H1 (cell line): ENCODE measurements at regions not wholly inside any gene's neighbourhood (a gene's known extent, or its start where the extent isn't known, plus 50 kb on each side); places are given as distances from the start of the nearest gene placed in this dataset.

Experiments
- CTCF ChIA-PET: fragments of 300-600 bp; sonication (Branson Sonifier 250); formaldehyde crosslinking; loops from one replicate; lab custom pipeline; 2021; ENCODE audit not compliant: partially characterized antibody; lab: Charles Lee
- POLR2A ChIA-PET: fragments of 300-600 bp; sonication (Branson Sonifier 250); formaldehyde crosslinking; loops from one replicate; lab custom pipeline; 2021; ENCODE audit warnings: inconsistent platforms; ENCODE audit not compliant: partially characterized antibody; lab: Charles Lee
- DNase-seq, 2 experiments: peaks; one replicate each; pipeline versions ENCODE4 v3.0.0 to v3.0.0-alpha.2; 2010 to 2022; ENCODE audit warnings: low spot score in 2 of 2, low read depth in 1 of 2, mixed read lengths in 1 of 2
- FAIRE-seq: peaks from 2 replicates; lab custom pipeline; 2011; peaks lifted over from hg19 to GRCh38; lab: Jason Lieb, UNC
- H2AFZ ChIP-seq: 2 replicates; pipeline ENCODE4 v1.8.1; 2012; ENCODE audit warnings: low read length, inconsistent platforms
- H2AK5ac ChIP-seq: 2 replicates; pipeline ENCODE4 v1.6.1; 2013; ENCODE audit warnings: low read depth, low read length
- H2BK120ac ChIP-seq: replicated peaks from 2 replicates; pipeline ENCODE3; 2013; ENCODE audit warnings: low read depth, low read length, inconsistent platforms
- H2BK12ac ChIP-seq: 2 replicates; pipeline ENCODE4 v1.6.1; 2013; ENCODE audit warnings: low read depth, low read length
- H2BK15ac ChIP-seq: 2 replicates; pipeline ENCODE4 v1.6.1; 2013; ENCODE audit warnings: low read length
- H2BK20ac ChIP-seq: 2 replicates; pipeline ENCODE4 v1.6.1; 2013; ENCODE audit warnings: low read length
- H2BK5ac ChIP-seq: 2 replicates; pipeline ENCODE4 v1.6.1; 2013; ENCODE audit warnings: low read depth, low read length
- H3K14ac ChIP-seq: 2 replicates; pipeline ENCODE4 v1.6.1; 2013; ENCODE audit warnings: inconsistent platforms; ENCODE audit not compliant: insufficient read length
- H3K18ac ChIP-seq: 2 replicates; pipeline ENCODE4 v1.6.1; 2013; ENCODE audit warnings: low read length; ENCODE audit errors: extremely low read depth
- H3K23ac ChIP-seq: 2 replicates; pipeline ENCODE4 v1.6.1; 2013; ENCODE audit warnings: inconsistent platforms; ENCODE audit not compliant: insufficient read length
- H3K23me2 ChIP-seq: 2 replicates; pipeline ENCODE4 v1.6.1; 2013; ENCODE audit warnings: low read depth, low read length
- H3K27ac ChIP-seq: 2 replicates; pipeline ENCODE4 v1.6.1; 2011; ENCODE audit warnings: low read depth, low read length, inconsistent platforms
- H3K27me3 ChIP-seq, 4 experiments: replicated peaks in 1 of 4; 1 replicate in 1 of 4; 2 replicates in 3 of 4; pipeline versions ENCODE4 v1.6.1 to v1.8.1; 2011 to 2013; ENCODE audit warnings: low read length in 3 of 4, mild to moderate bottlenecking in 3 of 4, inconsistent platforms in 2 of 4, mixed read lengths in 2 of 4, moderate library complexity in 1 of 4; ENCODE audit not compliant: control insufficient read depth in 3 of 4, insufficient read depth in 3 of 4; ENCODE audit errors: extremely low read depth in 1 of 4
- H3K36me3 ChIP-seq, 4 experiments: 2 replicates each; pipeline versions ENCODE4 v1.6.1 to v1.8.1; 2011 to 2013; ENCODE audit warnings: mild to moderate bottlenecking in 4 of 4, low read length in 3 of 4, moderate library complexity in 2 of 4, control low read depth in 1 of 4, inconsistent platforms in 1 of 4; ENCODE audit not compliant: insufficient read depth in 4 of 4, control insufficient read depth in 2 of 4
- H3K4ac ChIP-seq: replicated peaks from 2 replicates; pipeline ENCODE3; 2013; ENCODE audit warnings: low read length, low read depth, mixed read lengths, inconsistent platforms; ENCODE audit not compliant: insufficient read length
- H3K4me1 ChIP-seq, 4 experiments: replicated peaks in 1 of 4; 1 replicate in 1 of 4; 2 replicates in 3 of 4; pipeline versions ENCODE4 v1.6.1 to v1.8.1; 2011 to 2013; ENCODE audit warnings: low read length in 3 of 4, inconsistent platforms in 2 of 4, mixed read lengths in 1 of 4; ENCODE audit not compliant: insufficient read depth in 4 of 4, control insufficient read depth in 3 of 4
- H3K4me2 ChIP-seq, 2 experiments: 2 replicates each; pipeline versions ENCODE4 v1.6.1 to v1.8.1; 2011 to 2013; ENCODE audit warnings: low read depth in 2 of 2, low read length in 2 of 2, control low read depth in 1 of 2, inconsistent platforms in 1 of 2, mild to moderate bottlenecking in 1 of 2; ENCODE audit not compliant: insufficient read depth in 1 of 2
- H3K4me3 ChIP-seq, 4 experiments: fragments of 200-600, 300-600 bp in 1 of 4; sonication (generic), shearing (Covaris generic), sonication (Bioruptor Twin) in 1 of 4; 2 replicates each; pipeline versions ENCODE4 v1.5.1 to v1.8.1; 2011 to 2016; ENCODE audit warnings: low read length in 4 of 4, low read depth in 3 of 4, control low read depth in 2 of 4, inconsistent platforms in 2 of 4, mild to moderate bottlenecking in 2 of 4, mixed read lengths in 1 of 4, moderate library complexity in 1 of 4; ENCODE audit not compliant: insufficient read depth in 2 of 4; ENCODE audit errors: extremely low read depth in 1 of 4
- H3K56ac ChIP-seq: replicated peaks from 2 replicates; pipeline ENCODE3; 2013; ENCODE audit warnings: low read depth, mild to moderate bottlenecking, mixed read lengths, low read length, inconsistent platforms; ENCODE audit not compliant: insufficient read length
- H3K79me1 ChIP-seq: 2 replicates; pipeline ENCODE4 v1.6.1; 2013; ENCODE audit warnings: low read depth, low read length, control low read depth
- H3K79me2 ChIP-seq, 2 experiments: 2 replicates each; pipeline versions ENCODE4 v1.6.1 to v1.8.1; 2012 to 2013; ENCODE audit warnings: low read length in 2 of 2, mild to moderate bottlenecking in 2 of 2, inconsistent platforms in 1 of 2; ENCODE audit not compliant: insufficient read depth in 2 of 2, control insufficient read depth in 1 of 2
- H3K9ac ChIP-seq, 4 experiments: replicated peaks in 1 of 4; 1 replicate in 1 of 4; 2 replicates in 3 of 4; pipeline versions ENCODE4 v1.6.1 to v1.8.1; 2011 to 2013; ENCODE audit warnings: low read depth in 3 of 4, low read length in 3 of 4, control low read depth in 2 of 4, mild to moderate bottlenecking in 2 of 4, moderate library complexity in 2 of 4, inconsistent platforms in 1 of 4; ENCODE audit errors: extremely low read depth in 1 of 4
- H3K9me3 ChIP-seq, 2 experiments: 2 replicates each; pipeline versions ENCODE4 v1.6.1 to v1.8.1; 2012 to 2013; ENCODE audit warnings: mild to moderate bottlenecking in 2 of 2, moderate library complexity in 2 of 2, control low read depth in 1 of 2, inconsistent platforms in 1 of 2, low read depth in 1 of 2, low read length in 1 of 2, mixed read lengths in 1 of 2; ENCODE audit not compliant: insufficient read depth in 2 of 2
- H4K20me1 ChIP-seq, 2 experiments: replicated peaks in 1 of 2; 2 replicates each; pipeline versions ENCODE3 to v1.8.1; 2011 to 2013; ENCODE audit warnings: inconsistent platforms in 2 of 2, low read length in 2 of 2, mild to moderate bottlenecking in 1 of 2; ENCODE audit not compliant: insufficient read depth in 2 of 2, control insufficient read depth in 1 of 2
- H4K5ac ChIP-seq: 2 replicates; pipeline ENCODE4 v1.6.1; 2013; ENCODE audit warnings: low read length, low read depth, mixed read lengths, inconsistent platforms; ENCODE audit not compliant: insufficient read length
- H4K8ac ChIP-seq: 2 replicates; pipeline ENCODE4 v1.8.0; 2013; ENCODE audit warnings: mild to moderate bottlenecking, moderate library complexity, low read length, inconsistent platforms; ENCODE audit not compliant: insufficient read depth; ENCODE audit errors: extremely low read depth
- H4K91ac ChIP-seq: replicated peaks from 2 replicates; pipeline ENCODE3; 2013; ENCODE audit warnings: low read length, mixed read lengths, inconsistent platforms; ENCODE audit not compliant: insufficient read length
- BACH1 ChIP-seq: IDR thresholded peaks from 2 replicates; pipeline ENCODE4 v1.6.1; 2012; ENCODE audit warnings: low read length, improper control_type of control experiment
- CREB1 ChIP-seq: IDR thresholded peaks from 2 replicates; pipeline ENCODE4 v1.6.1; 2012; ENCODE audit warnings: inconsistent platforms
- CTBP2 ChIP-seq: IDR thresholded peaks from 2 replicates; pipeline ENCODE4 v1.7.0; 2011; ENCODE audit warnings: borderline replicate concordance, mild to moderate bottlenecking, moderate library complexity, mixed read lengths, low read length; ENCODE audit not compliant: insufficient read depth, insufficient read length
- HDAC6 ChIP-seq: IDR thresholded peaks from one replicate; pipeline ENCODE4 v1.7.1; 2012; ENCODE audit warnings: low read depth, mild to moderate bottlenecking, inconsistent platforms, low read length, moderate library complexity
- KDM1A ChIP-seq: fragments of 200-600, 300-600 bp; sonication (generic); IDR thresholded peaks from 2 replicates; pipeline ENCODE4 v1.7.1; 2016; ENCODE audit warnings: mild to moderate bottlenecking, low read length, borderline replicate concordance
- SP1 ChIP-seq: IDR thresholded peaks from 2 replicates; pipeline ENCODE4 v1.6.1; 2011; ENCODE audit warnings: low read depth, low read length
- USF2 ChIP-seq: IDR thresholded peaks from 2 replicates; pipeline ENCODE4 v1.6.1; 2011; ENCODE audit warnings: low read length, improper control_type of control experiment
- WGBS, 2 experiments: shearing (Covaris generic) in 1 of 2; methylation state at CpG; one replicate each; pipeline versions ENCODE4 v1.1.6 to v1.1.7; 2013 to 2015; ENCODE audit warnings: low lambda C conversion rate in 2 of 2, mixed read lengths in 2 of 2, inconsistent platforms in 1 of 2, low coverage in 1 of 2, missing lambda C conversion rate in 1 of 2; ENCODE audit not compliant: insufficient replicate concordance in 2 of 2, insufficient coverage in 1 of 2, insufficient read length in 1 of 2; ENCODE audit errors: extremely low coverage in 1 of 2, missing lambda C conversion rate in 1 of 2; 5-methylcytosine and 5-hydroxymethylcytosine counted together

- Histone ChIP-seq H3K56ac (no peak overlapping the region), H4K91ac (no peak overlapping the region), H3K4ac (no peak overlapping the region), H3K9ac (no peak overlapping the region), H3K27ac (no peak overlapping the region), H4K8ac (no peak overlapping the region), H2AK5ac (no peak overlapping the region), H2BK5ac (no peak overlapping the region), H3K4me3 (no peak overlapping the region), H3K18ac (no peak overlapping the region), H3K27me3 (no peaks in the 10 kb centered on the region), H3K9me3 (no peaks in the 10 kb centered on the region), H2BK20ac (no peak overlapping the region), H3K4me2 (no peak overlapping the region), H4K5ac (no peak overlapping the region), H2BK12ac (no peak overlapping the region), H3K36me3 (no peaks in the 10 kb centered on the region), H3K4me1 (peaks cover 0 to 3% (median 0%) of the 10 kb centered on the region in 4 experiments; a peak in 1 of 7 replicates), H3K23me2 (no peaks in the 10 kb centered on the region), H2BK120ac (no peak overlapping the region), H4K20me1 (no peaks in the 10 kb centered on the region), H3K23ac (no peak overlapping the region), H3K79me1 (no peaks in the 10 kb centered on the region), H3K79me2 (no peaks in the 10 kb centered on the region), H3K14ac (no peak overlapping the region), H2BK15ac (no peak overlapping the region)
- WGBS, 2 experiments, result 92% methylated on average over 4 of the region's 4 CpGs; no CpG with 5 or more reads in 1 of the 2 experiments
- CTCF ChIA-PET, result interaction anchor here (1.4 kb wide), 1 partner anchor 11 kb away, joined by 5 read pairs; no protein-coding TSS in a partner anchor
- DNase-seq (no peak), FAIRE-seq (no peak)
- POLR2A ChIA-PET, result no interaction called here
- TF ChIP-seq USF2, result no peak
- no peak for TF ChIP-seq BACH1
- TF ChIP-seq SP1, result no peak
- TF ChIP-seq CREB1, result no peak
- TF ChIP-seq HDAC6, result no peak
- no peak for TF ChIP-seq CTBP2
- TF ChIP-seq KDM1A, result no peak
- TF ChIP-seq, all 59 proteins: peak for 0
- no peak overlapping the region for H2AFZ ChIP-seq
Measured at GRCh38 chr9:108012405-108012804, 522.8 kb upstream of the KLF4 start.
